Uterus (tissue), 3 donors: ENCODE measurements at regions not wholly inside any gene's neighbourhood (a gene's known extent, or its start where the extent isn't known, plus 50 kb on each side); places are given as distances from the start of the nearest gene placed in this dataset.

Experiments used
- DNase-seq, 2 donors: peaks; one replicate each; pipeline ENCODE4 v3.0.0-alpha.2; 2019 to 2020
- H3K27ac ChIP-seq, 2 donors: fragments of 200-600 bp; sonication (generic); 1 replicate in 1 of 2; 2 replicates in 1 of 2; pipeline ENCODE4 v1.5.1; 2016 to 2018
- H3K27me3 ChIP-seq, 2 donors: fragments of 200-600 bp; sonication (generic); one replicate each; pipeline ENCODE4 v1.5.1; 2018 to 2019; ENCODE audit warnings: control low read depth in 1 of 2
- H3K36me3 ChIP-seq, 2 donors: fragments of 200-600 bp; sonication (generic); one replicate each; pipeline ENCODE4 v1.5.1; 2019; ENCODE audit warnings: control low read depth in 1 of 2
- H3K4me1 ChIP-seq, 2 donors: fragments of 200-600 bp; sonication (generic); one replicate each; pipeline ENCODE4 v1.5.1; 2018 to 2019; ENCODE audit warnings: control low read depth in 1 of 2
- H3K4me3 ChIP-seq, 2 donors: fragments of 200-600 bp; sonication (generic); 1 replicate in 1 of 2; 2 replicates in 1 of 2; pipeline ENCODE4 v1.5.1; 2018 to 2019; ENCODE audit warnings: mild to moderate bottlenecking in 1 of 2
- H3K9me3 ChIP-seq, 2 donors: fragments of 200-600 bp; sonication (generic); one replicate each; pipeline ENCODE4 v1.5.1; 2019; ENCODE audit warnings: control low read depth in 1 of 2
- POLR2A ChIP-seq, 2 donors: fragments of 450-650 bp; IDR thresholded peaks; one replicate each; pipeline ENCODE4 v1.6.1; 2016; ENCODE audit warnings: antibody characterized with exemption in 2 of 2, mild to moderate bottlenecking in 1 of 2, moderate library complexity in 1 of 2
- intact Hi-C: fragments of 100-400 bp; cut with DNase I; formaldehyde crosslinking; loops from one replicate; pipeline ENCODE4 v1.15.1; 2023; ENCODE audit warnings: low total_unique reads
- TF ChIP-seq, protein P1 (sequence below), 4 experiments: fragments of 200-600 bp in 2 of 4; fragments of 450-650 bp in 2 of 4; sonication (generic) in 2 of 4; IDR thresholded peaks; one replicate each; pipeline ENCODE4 v1.5.1; 2016 to 2019; ENCODE audit warnings: antibody characterized with exemption in 4 of 4, mild to moderate bottlenecking in 2 of 4, moderate library complexity in 1 of 4
- donor health status: DM: yes; HTN: yes; CAD: no.

DNA sequence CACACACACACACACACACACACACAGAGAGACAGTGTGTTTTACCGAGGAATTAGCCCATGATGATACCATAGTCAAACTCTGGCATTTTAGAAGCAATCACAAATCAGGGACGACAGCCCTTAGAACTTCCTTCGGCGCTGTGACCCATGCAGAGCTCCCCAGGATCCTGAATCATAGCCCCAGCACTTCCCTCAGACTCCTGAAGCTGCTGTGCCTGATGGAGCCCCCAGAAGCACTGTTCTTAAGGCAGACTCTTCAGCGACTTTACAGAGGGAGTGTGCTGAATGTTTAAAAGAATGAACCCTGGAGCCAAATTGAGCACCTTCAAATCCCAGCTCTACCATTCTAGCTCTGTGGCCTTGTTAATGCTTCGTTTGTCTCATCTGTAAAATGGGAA lies 89.3 kb upstream of the LIPC start:
- H3K4me1 ChIP-seq = no peaks in the 10 kb centered on the region
- no peak for TF ChIP-seq POLR2A (IDR thresholded peaks at IDR 0.05)
- TF ChIP-seq, protein P1, sequence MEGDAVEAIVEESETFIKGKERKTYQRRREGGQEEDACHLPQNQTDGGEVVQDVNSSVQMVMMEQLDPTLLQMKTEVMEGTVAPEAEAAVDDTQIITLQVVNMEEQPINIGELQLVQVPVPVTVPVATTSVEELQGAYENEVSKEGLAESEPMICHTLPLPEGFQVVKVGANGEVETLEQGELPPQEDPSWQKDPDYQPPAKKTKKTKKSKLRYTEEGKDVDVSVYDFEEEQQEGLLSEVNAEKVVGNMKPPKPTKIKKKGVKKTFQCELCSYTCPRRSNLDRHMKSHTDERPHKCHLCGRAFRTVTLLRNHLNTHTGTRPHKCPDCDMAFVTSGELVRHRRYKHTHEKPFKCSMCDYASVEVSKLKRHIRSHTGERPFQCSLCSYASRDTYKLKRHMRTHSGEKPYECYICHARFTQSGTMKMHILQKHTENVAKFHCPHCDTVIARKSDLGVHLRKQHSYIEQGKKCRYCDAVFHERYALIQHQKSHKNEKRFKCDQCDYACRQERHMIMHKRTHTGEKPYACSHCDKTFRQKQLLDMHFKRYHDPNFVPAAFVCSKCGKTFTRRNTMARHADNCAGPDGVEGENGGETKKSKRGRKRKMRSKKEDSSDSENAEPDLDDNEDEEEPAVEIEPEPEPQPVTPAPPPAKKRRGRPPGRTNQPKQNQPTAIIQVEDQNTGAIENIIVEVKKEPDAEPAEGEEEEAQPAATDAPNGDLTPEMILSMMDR (IDR thresholded peaks at IDR 0.05) = no peak
- intact Hi-C loops = no loop called here
- H3K27ac ChIP-seq = no peak overlapping the region
- no peaks in the 10 kb centered on the region for H3K27me3 ChIP-seq
- no peaks in the 10 kb centered on the region for H3K9me3 ChIP-seq
- no peak overlapping the region for H3K4me3 ChIP-seq
- H3K36me3 ChIP-seq = no peaks in the 10 kb centered on the region
- no peak for DNase-seq

- no peak for TF ChIP-seq POLR2A (IDR thresholded peaks at IDR 0.05)
- TF ChIP-seq, protein P1 (IDR thresholded peaks at IDR 0.05) = no peak
- no peak overlapping the region for H3K4me3 ChIP-seq
- no peak for DNase-seq
- no peaks in the 10 kb centered on the region for H3K27me3 ChIP-seq
- H3K9me3 ChIP-seq = no peaks in the 10 kb centered on the region
- H3K36me3 ChIP-seq = no peaks in the 10 kb centered on the region
- no peaks in the 10 kb centered on the region for H3K4me1 ChIP-seq
- intact Hi-C loops = no loop called here
- H3K27ac ChIP-seq = no peak overlapping the region
Measured at GRCh38 chr15:58344213-58345070, 87.3 kb upstream of the LIPC start.

DNA sequence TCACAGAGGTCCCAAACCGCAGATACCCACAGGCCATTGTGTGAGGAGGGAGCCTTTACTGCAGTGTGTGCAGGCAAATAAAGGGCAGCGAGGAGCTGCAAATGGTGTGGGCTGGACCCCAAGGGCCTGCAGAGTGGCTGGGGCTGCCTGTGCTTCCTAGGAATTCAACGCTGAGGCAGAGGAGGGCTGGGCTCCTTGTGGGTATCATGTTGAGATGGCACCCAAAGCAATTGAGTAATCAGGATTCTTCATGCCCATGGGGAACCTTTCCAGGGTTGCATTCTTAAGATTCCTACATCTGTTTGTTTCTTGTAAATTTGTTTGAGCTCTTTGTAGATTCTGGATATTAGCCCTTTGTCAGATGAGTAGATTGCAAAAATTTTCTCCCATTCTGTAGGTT lies 85.4 kb upstream of the LIPC start:
- H3K9me3 ChIP-seq = no peaks in the 10 kb centered on the region
- no peak for TF ChIP-seq POLR2A (IDR thresholded peaks at IDR 0.05)
- TF ChIP-seq, protein P1 (IDR thresholded peaks at IDR 0.05) = no peak
- H3K36me3 ChIP-seq = no peaks in the 10 kb centered on the region
- no peak overlapping the region for H3K27ac ChIP-seq
- H3K4me3 ChIP-seq = no peak overlapping the region
- intact Hi-C loops = no loop called here
- no peak for DNase-seq
- no peaks in the 10 kb centered on the region for H3K27me3 ChIP-seq
- H3K4me1 ChIP-seq = no peaks in the 10 kb centered on the region

DNA sequence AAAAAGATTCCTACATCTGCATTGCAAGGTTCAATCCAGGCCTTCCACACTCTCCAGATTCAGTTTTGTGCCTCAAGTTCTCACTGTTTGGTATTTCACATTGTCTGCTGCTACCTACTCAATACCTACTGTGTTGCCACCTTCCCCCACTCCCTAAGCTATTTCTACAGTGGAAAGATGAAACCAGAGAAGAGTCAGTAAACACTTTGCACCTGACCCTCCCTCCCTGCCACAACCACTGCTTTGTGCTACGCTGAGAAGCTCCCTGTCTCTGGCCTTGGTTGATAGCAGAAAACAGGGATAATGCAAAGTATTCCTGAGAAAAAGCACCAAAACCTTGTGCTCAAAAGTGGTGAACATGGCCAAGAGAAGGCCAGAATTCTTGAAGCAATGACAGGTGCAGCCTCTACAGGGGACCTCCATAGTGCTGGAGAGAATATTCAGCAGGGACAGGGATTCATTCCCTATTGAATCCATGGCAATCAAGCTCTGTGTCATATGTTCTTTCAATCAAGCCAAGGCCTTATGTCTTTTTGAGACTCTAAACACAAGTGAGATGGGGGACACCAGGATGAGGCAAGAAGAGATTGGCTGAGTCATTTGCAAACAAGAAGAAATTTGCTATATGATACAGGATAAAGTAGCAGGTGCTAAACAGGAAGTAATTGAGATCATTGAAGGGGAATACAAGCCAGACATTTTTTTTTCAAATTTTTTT lies 83.5 kb upstream of the LIPC start:
- H3K9me3 ChIP-seq = no peaks in the 10 kb centered on the region
- no peak for TF ChIP-seq POLR2A (IDR thresholded peaks at IDR 0.05)
- TF ChIP-seq, protein P1 (IDR thresholded peaks at IDR 0.05) = no peak
- no peaks in the 10 kb centered on the region for H3K36me3 ChIP-seq
- H3K4me1 ChIP-seq = no peaks in the 10 kb centered on the region
- no peak overlapping the region for H3K27ac ChIP-seq
- H3K4me3 ChIP-seq = no peak overlapping the region
- no peaks in the 10 kb centered on the region for H3K27me3 ChIP-seq
- intact Hi-C loops = no loop called here
- DNase-seq = no peak
